ENCODE measurements at regions not wholly inside any gene's neighbourhood (a gene's known extent, or its start where the extent isn't known, plus 50 kb on each side); places are given as distances from the start of the nearest gene placed in this dataset.

GRCh38 chr20:48057251-48057650 lies 272.0 kb upstream of the SULF2 start:
- no peak overlapping the region for H3K27ac ChIP-seq (ENCODE audit: low read depth, low read length)
- H2AK5ac ChIP-seq (ENCODE audit: low read length) = no peak overlapping the region
- no peaks in the 10 kb centered on the region for H3K79me1 ChIP-seq (ENCODE audit: low read length)
- no peak overlapping the region for H2AFZ ChIP-seq (ENCODE audit: insufficient read depth, low read length, poor library complexity)
- no peak overlapping the region for H3K23ac ChIP-seq (ENCODE audit: low read length)
- H3K4me3 ChIP-seq (ENCODE audit: low read depth, low read length) = no peak overlapping the region
- no peaks in the 10 kb centered on the region for H3K79me2 ChIP-seq (ENCODE audit: control insufficient read depth, insufficient read depth, low read length, poor library complexity)
- no CpG with 5 or more reads among the region's 6 CpGs for WGBS (ENCODE audit: extremely low coverage, insufficient coverage, insufficient read length)
- H3K4ac ChIP-seq (ENCODE audit: low read depth, low read length) = no peak overlapping the region
- H2BK5ac ChIP-seq (ENCODE audit: low read depth, low read length, poor library complexity) = no peak overlapping the region
- H4K91ac ChIP-seq (ENCODE audit: low read depth, low read length) = no peak overlapping the region
- no peak overlapping the region for H2BK12ac ChIP-seq (ENCODE audit: low read length)
- H2BK120ac ChIP-seq (ENCODE audit: insufficient read depth, low read length, poor library complexity) = no peak overlapping the region
- no peak for DNase-seq
- H3K27me3 ChIP-seq (ENCODE audit: insufficient read depth, low read length) = no peaks in the 10 kb centered on the region
- H3K36me3 ChIP-seq (ENCODE audit: control insufficient read depth in 1 of 2, insufficient read depth in 2 of 2, low read length in 2 of 2) = no peaks in the 10 kb centered on the region
- H3K9me3 ChIP-seq (ENCODE audit: insufficient read depth, low read depth, low read length) = peaks cover 13% of the 10 kb centered on the region
- no peak overlapping the region for H4K12ac ChIP-seq (ENCODE audit: low read depth, low read length)
- no peak overlapping the region for H3K4me2 ChIP-seq (ENCODE audit: low read length)
- no peaks in the 10 kb centered on the region for H3K4me1 ChIP-seq (ENCODE audit: control insufficient read depth in 1 of 2, insufficient read depth in 2 of 2, low read length in 2 of 2)
- H3K9ac ChIP-seq (ENCODE audit: low read length) = no peak overlapping the region
- no peak overlapping the region for H3K14ac ChIP-seq (ENCODE audit: low read length)
- no peak overlapping the region for H3K18ac ChIP-seq (ENCODE audit: low read length)
- H4K8ac ChIP-seq (ENCODE audit: low read depth, low read length) = no peak overlapping the region

- no peak overlapping the region for H4K91ac ChIP-seq (ENCODE audit: low read depth, low read length)
- no CpG with 5 or more reads among the region's 2 CpGs for WGBS (ENCODE audit: extremely low coverage, insufficient coverage, insufficient read length)
Measured at GRCh38 chr20:48056218-48056617, 270.9 kb upstream of the SULF2 start.

DNA sequence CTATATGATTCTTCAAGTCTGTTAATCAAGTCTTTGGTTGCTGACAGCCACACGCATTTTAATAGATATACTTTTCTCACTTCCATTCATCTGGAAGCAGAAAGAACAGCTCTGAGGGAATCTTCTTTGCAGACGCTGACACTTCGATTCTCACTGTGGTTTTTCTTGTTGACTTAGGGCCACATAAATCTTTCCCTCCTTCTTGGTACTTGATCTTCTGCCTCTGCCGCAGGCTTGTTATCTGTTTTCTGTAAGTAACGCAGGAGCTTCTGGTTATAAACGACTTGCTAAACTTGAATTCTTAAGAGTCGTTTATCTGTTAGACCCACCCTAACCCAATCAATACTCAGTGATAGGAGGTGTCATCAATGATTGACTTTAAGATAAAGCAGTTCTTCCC lies 268.8 kb upstream of the SULF2 start:
- Histone ChIP-seq H2AFZ (ENCODE audit: insufficient read depth, low read length, poor library complexity) (no peak overlapping the region), H3K18ac (ENCODE audit: low read length) (no peak overlapping the region), H3K4me3 (ENCODE audit: low read depth, low read length) (no peak overlapping the region), H3K79me2 (ENCODE audit: control insufficient read depth, insufficient read depth, low read length, poor library complexity) (no peaks in the 10 kb centered on the region), H2AK5ac (ENCODE audit: low read length) (no peak overlapping the region), H3K4ac (ENCODE audit: low read depth, low read length) (no peak overlapping the region), H3K27me3 (ENCODE audit: insufficient read depth, low read length) (no peaks in the 10 kb centered on the region), H3K4me1 (ENCODE audit: control insufficient read depth in 1 of 2, insufficient read depth in 2 of 2, low read length in 2 of 2) (no peaks in the 10 kb centered on the region), H3K27ac (ENCODE audit: low read depth, low read length) (no peak overlapping the region), H2BK120ac (ENCODE audit: insufficient read depth, low read length, poor library complexity) (no peak overlapping the region), H3K4me2 (ENCODE audit: low read length) (no peak overlapping the region), H2BK12ac (ENCODE audit: low read length) (no peak overlapping the region), H4K8ac (ENCODE audit: low read depth, low read length) (no peak overlapping the region), H3K23ac (ENCODE audit: low read length) (no peak overlapping the region), H4K91ac (ENCODE audit: low read depth, low read length) (no peak overlapping the region), H3K9ac (ENCODE audit: low read length) (no peak overlapping the region), H3K79me1 (ENCODE audit: low read length) (no peaks in the 10 kb centered on the region), H3K14ac (ENCODE audit: low read length) (no peak overlapping the region), H2BK5ac (ENCODE audit: low read depth, low read length, poor library complexity) (no peak overlapping the region), H3K9me3 (ENCODE audit: insufficient read depth, low read depth, low read length) (peaks cover 13% of the 10 kb centered on the region), H3K36me3 (ENCODE audit: control insufficient read depth in 1 of 2, insufficient read depth in 2 of 2, low read length in 2 of 2) (no peaks in the 10 kb centered on the region), H4K12ac (ENCODE audit: low read depth, low read length) (no peak overlapping the region)
- no peak for DNase-seq
- no CpG with 5 or more reads among the region's 7 CpGs for WGBS (ENCODE audit: extremely low coverage, insufficient coverage, insufficient read length)

More at GRCh38 chr20:48056218-48056617, 270.9 kb upstream of the SULF2 start:
- Histone ChIP-seq H3K79me1 (ENCODE audit: low read length) (no peaks in the 10 kb centered on the region), H2AK5ac (ENCODE audit: low read length) (no peak overlapping the region), H3K79me2 (ENCODE audit: control insufficient read depth, insufficient read depth, low read length, poor library complexity) (no peaks in the 10 kb centered on the region), H2BK5ac (ENCODE audit: low read depth, low read length, poor library complexity) (no peak overlapping the region), H3K36me3 (ENCODE audit: control insufficient read depth in 1 of 2, insufficient read depth in 2 of 2, low read length in 2 of 2) (no peaks in the 10 kb centered on the region), H4K8ac (ENCODE audit: low read depth, low read length) (no peak overlapping the region), H2BK12ac (ENCODE audit: low read length) (no peak overlapping the region), H4K12ac (ENCODE audit: low read depth, low read length) (no peak overlapping the region), H3K18ac (ENCODE audit: low read length) (no peak overlapping the region), H3K4me3 (ENCODE audit: low read depth, low read length) (no peak overlapping the region), H3K4me1 (ENCODE audit: control insufficient read depth in 1 of 2, insufficient read depth in 2 of 2, low read length in 2 of 2) (no peaks in the 10 kb centered on the region), H2AFZ (ENCODE audit: insufficient read depth, low read length, poor library complexity) (no peak overlapping the region), H3K27ac (ENCODE audit: low read depth, low read length) (no peak overlapping the region), H3K9me3 (ENCODE audit: insufficient read depth, low read depth, low read length) (peaks cover 13% of the 10 kb centered on the region), H3K4ac (ENCODE audit: low read depth, low read length) (no peak overlapping the region), H2BK120ac (ENCODE audit: insufficient read depth, low read length, poor library complexity) (no peak overlapping the region), H3K27me3 (ENCODE audit: insufficient read depth, low read length) (no peaks in the 10 kb centered on the region), H3K4me2 (ENCODE audit: low read length) (no peak overlapping the region), H3K23ac (ENCODE audit: low read length) (no peak overlapping the region), H3K14ac (ENCODE audit: low read length) (no peak overlapping the region), H3K9ac (ENCODE audit: low read length) (no peak overlapping the region)
- DNase-seq = no peak

DNA sequence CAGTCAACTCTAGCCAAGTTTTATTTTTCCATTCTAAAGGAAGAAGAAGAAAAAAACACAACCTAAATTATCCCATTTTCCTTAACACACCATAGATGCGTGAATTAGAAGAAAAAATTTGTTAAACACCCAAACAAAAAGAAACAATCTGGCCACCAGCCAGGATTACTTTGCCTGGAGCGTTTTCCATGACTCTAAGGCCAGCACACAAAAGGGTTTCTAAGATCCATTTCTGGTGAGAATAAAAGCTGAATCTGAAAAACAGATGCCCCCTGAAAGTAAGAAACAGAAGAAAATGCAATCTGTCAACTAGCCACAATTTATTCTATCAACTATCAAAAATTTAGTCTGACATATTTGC lies 267.2 kb upstream of the SULF2 start:
- Histone ChIP-seq H2BK5ac (ENCODE audit: low read depth, low read length, poor library complexity) (no peak overlapping the region), H2BK12ac (ENCODE audit: low read length) (no peak overlapping the region), H3K4me1 (ENCODE audit: control insufficient read depth in 1 of 2, insufficient read depth in 2 of 2, low read length in 2 of 2) (no peaks in the 10 kb centered on the region), H3K14ac (ENCODE audit: low read length) (no peak overlapping the region), H3K9ac (ENCODE audit: low read length) (no peak overlapping the region), H3K23ac (ENCODE audit: low read length) (no peak overlapping the region), H3K4me3 (ENCODE audit: low read depth, low read length) (no peak overlapping the region), H3K27me3 (ENCODE audit: insufficient read depth, low read length) (no peaks in the 10 kb centered on the region), H3K27ac (ENCODE audit: low read depth, low read length) (no peak overlapping the region), H2AK5ac (ENCODE audit: low read length) (no peak overlapping the region), H3K36me3 (ENCODE audit: control insufficient read depth in 1 of 2, insufficient read depth in 2 of 2, low read length in 2 of 2) (no peaks in the 10 kb centered on the region), H3K18ac (ENCODE audit: low read length) (no peak overlapping the region), H3K9me3 (ENCODE audit: insufficient read depth, low read depth, low read length) (peaks cover 2% of the 10 kb centered on the region), H3K79me1 (ENCODE audit: low read length) (no peaks in the 10 kb centered on the region), H4K12ac (ENCODE audit: low read depth, low read length) (no peak overlapping the region), H4K8ac (ENCODE audit: low read depth, low read length) (no peak overlapping the region), H2BK120ac (ENCODE audit: insufficient read depth, low read length, poor library complexity) (no peak overlapping the region), H3K79me2 (ENCODE audit: control insufficient read depth, insufficient read depth, low read length, poor library complexity) (no peaks in the 10 kb centered on the region), H2AFZ (ENCODE audit: insufficient read depth, low read length, poor library complexity) (no peak overlapping the region), H4K91ac (ENCODE audit: low read depth, low read length) (no peak overlapping the region), H3K4me2 (ENCODE audit: low read length) (no peak overlapping the region), H3K4ac (ENCODE audit: low read depth, low read length) (no peak overlapping the region)
- DNase-seq = no peak
- no CpG with 5 or more reads among the region's 2 CpGs for WGBS (ENCODE audit: extremely low coverage, insufficient coverage, insufficient read length)
